Suprapubic skin (tissue), 4 donors: ENCODE measurements at regions not wholly inside any gene's neighbourhood (a gene's known extent, or its start where the extent isn't known, plus 50 kb on each side); places are given as distances from the start of the nearest gene placed in this dataset.
"Not testable (repeated sequence)": the region's sequence is repeated elsewhere in the genome, so short reads cannot be mapped to it uniquely, and the experiment has no call there.

Source experiments
- EP300 ChIP-seq: sonication (generic); formaldehyde crosslinking; IDR thresholded peaks from one replicate; pipeline ENCODE4 v1.6.1; 2017; ENCODE audit warnings: antibody characterized with exemption
- POLR2A ChIP-seq, 2 donors: fragments of 450-650 bp; IDR thresholded peaks; one replicate each; pipeline ENCODE4 v1.6.1; 2017; ENCODE audit warnings: antibody characterized with exemption in 2 of 2, mild to moderate bottlenecking in 2 of 2, moderate library complexity in 2 of 2
- POLR2AphosphoS5 ChIP-seq, 3 donors: sonication (generic); formaldehyde crosslinking; IDR thresholded peaks; one replicate each; pipeline ENCODE4 v1.6.1; 2017; ENCODE audit warnings: antibody characterized with exemption in 3 of 3
- TF ChIP-seq, protein P1 (sequence below), 2 donors: fragments of 200-600 bp in 1 of 2; fragments of 450-650 bp in 1 of 2; sonication (generic) in 1 of 2; IDR thresholded peaks; one replicate each; pipeline ENCODE4 v1.5.1; 2016 to 2019; ENCODE audit warnings: antibody characterized with exemption in 2 of 2, mild to moderate bottlenecking in 1 of 2, moderate library complexity in 1 of 2

- TF ChIP-seq POLR2A (IDR thresholded peaks at IDR 0.05); POLR2AphosphoS5 (IDR thresholded peaks at IDR 0.05); EP300: not testable (repeated sequence)
- TF ChIP-seq, protein P1, sequence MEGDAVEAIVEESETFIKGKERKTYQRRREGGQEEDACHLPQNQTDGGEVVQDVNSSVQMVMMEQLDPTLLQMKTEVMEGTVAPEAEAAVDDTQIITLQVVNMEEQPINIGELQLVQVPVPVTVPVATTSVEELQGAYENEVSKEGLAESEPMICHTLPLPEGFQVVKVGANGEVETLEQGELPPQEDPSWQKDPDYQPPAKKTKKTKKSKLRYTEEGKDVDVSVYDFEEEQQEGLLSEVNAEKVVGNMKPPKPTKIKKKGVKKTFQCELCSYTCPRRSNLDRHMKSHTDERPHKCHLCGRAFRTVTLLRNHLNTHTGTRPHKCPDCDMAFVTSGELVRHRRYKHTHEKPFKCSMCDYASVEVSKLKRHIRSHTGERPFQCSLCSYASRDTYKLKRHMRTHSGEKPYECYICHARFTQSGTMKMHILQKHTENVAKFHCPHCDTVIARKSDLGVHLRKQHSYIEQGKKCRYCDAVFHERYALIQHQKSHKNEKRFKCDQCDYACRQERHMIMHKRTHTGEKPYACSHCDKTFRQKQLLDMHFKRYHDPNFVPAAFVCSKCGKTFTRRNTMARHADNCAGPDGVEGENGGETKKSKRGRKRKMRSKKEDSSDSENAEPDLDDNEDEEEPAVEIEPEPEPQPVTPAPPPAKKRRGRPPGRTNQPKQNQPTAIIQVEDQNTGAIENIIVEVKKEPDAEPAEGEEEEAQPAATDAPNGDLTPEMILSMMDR (IDR thresholded peaks at IDR 0.05): not testable (repeated sequence)
These were observed 423.8 kb downstream of the PIK3C3 start for GRCh38 chr18:42378854-42379253.
